SJSA1 (cell line): ENCODE measurements at regions not wholly inside any gene's neighbourhood (a gene's known extent, or its start where the extent isn't known, plus 50 kb on each side); places are given as distances from the start of the nearest gene placed in this dataset.

Source experiments
- DNase-seq, 2 experiments: peaks; one replicate each; pipeline ENCODE4 v3.0.0-alpha.2; 2015 to 2020; ENCODE audit warnings: low spot score in 2 of 2, low read depth in 1 of 2
- H3K27ac ChIP-seq: fragments of 250-450 bp; sonication (Bioruptor Pico); 2 replicates; pipeline ENCODE4 v1.5.1; 2020; ENCODE audit warnings: mild to moderate bottlenecking, moderate library complexity
- H3K27me3 ChIP-seq: fragments of 250-450 bp; sonication (Bioruptor Pico); replicated peaks from 2 replicates; pipeline ENCODE4 v1.5.1; 2020; ENCODE audit warnings: mild to moderate bottlenecking, moderate library complexity
- H3K36me3 ChIP-seq: fragments of 250-450 bp; sonication (Bioruptor Pico); 2 replicates; pipeline ENCODE4 v1.5.1; 2020; ENCODE audit warnings: mild to moderate bottlenecking
- H3K4me1 ChIP-seq: fragments of 250-450 bp; sonication (Bioruptor Pico); replicated peaks from 2 replicates; pipeline ENCODE4 v1.6.1; 2021; ENCODE audit warnings: mild to moderate bottlenecking
- H3K4me3 ChIP-seq: fragments of 250-450 bp; sonication (Bioruptor Pico); 2 replicates; pipeline ENCODE4 v1.5.1; 2020; ENCODE audit warnings: mild to moderate bottlenecking
- H3K9me3 ChIP-seq: fragments of 250-450 bp; sonication (Bioruptor Pico); replicated peaks from 2 replicates; pipeline ENCODE4 v1.5.1; 2020; ENCODE audit warnings: mild to moderate bottlenecking

- Histone ChIP-seq H3K9me3 (no peaks in the 10 kb centered on the region), H3K27ac (no peak overlapping the region), H3K36me3 (no peaks in the 10 kb centered on the region), H3K4me1 (no peaks in the 10 kb centered on the region), H3K4me3 (no peak overlapping the region), H3K27me3 (no peaks in the 10 kb centered on the region)
- DNase-seq = no peak
Observed at GRCh38 chr7:12864470-12865046, 177.1 kb downstream of the ARL4A start.

- Histone ChIP-seq H3K9me3 (no peaks in the 10 kb centered on the region), H3K27me3 (no peaks in the 10 kb centered on the region), H3K4me1 (no peaks in the 10 kb centered on the region), H3K27ac (no peak overlapping the region), H3K4me3 (no peak overlapping the region), H3K36me3 (no peaks in the 10 kb centered on the region)
- no peak for DNase-seq
Observed at GRCh38 chr7:12865593-12865992, 178.2 kb downstream of the ARL4A start.

- Histone ChIP-seq H3K27me3 (no peaks in the 10 kb centered on the region), H3K4me1 (no peaks in the 10 kb centered on the region), H3K27ac (no peak overlapping the region), H3K9me3 (no peaks in the 10 kb centered on the region), H3K4me3 (no peak overlapping the region), H3K36me3 (no peaks in the 10 kb centered on the region)
- DNase-seq = no peak
Observed at GRCh38 chr7:12866207-12866606, 178.8 kb downstream of the ARL4A start.

GRCh38 chr7:12868027-12868426, 180.6 kb downstream of the ARL4A start:
- Histone ChIP-seq H3K4me1 (no peaks in the 10 kb centered on the region), H3K36me3 (no peaks in the 10 kb centered on the region), H3K4me3 (no peak overlapping the region), H3K27ac (no peak overlapping the region), H3K27me3 (no peaks in the 10 kb centered on the region), H3K9me3 (no peaks in the 10 kb centered on the region)
- DNase-seq = no peak

- DNase-seq = no peak
- no peaks in the 10 kb centered on the region for H3K4me1 ChIP-seq
- H3K27me3 ChIP-seq = no peaks in the 10 kb centered on the region
- no peak overlapping the region for H3K27ac ChIP-seq
- H3K4me3 ChIP-seq = no peak overlapping the region
- H3K36me3 ChIP-seq = no peaks in the 10 kb centered on the region
- H3K9me3 ChIP-seq = no peaks in the 10 kb centered on the region
Observed at GRCh38 chr7:12870219-12870618, 182.8 kb downstream of the ARL4A start.

- Histone ChIP-seq H3K4me1 (no peaks in the 10 kb centered on the region), H3K27ac (no peak overlapping the region), H3K27me3 (no peaks in the 10 kb centered on the region), H3K9me3 (no peaks in the 10 kb centered on the region), H3K36me3 (no peaks in the 10 kb centered on the region), H3K4me3 (no peak overlapping the region)
- no peak for DNase-seq
Observed at GRCh38 chr7:12872487-12872886, 185.1 kb downstream of the ARL4A start.

GRCh38 chr7:12873571-12873970, 186.1 kb downstream of the ARL4A start:
- H3K4me1 ChIP-seq = no peaks in the 10 kb centered on the region
- no peaks in the 10 kb centered on the region for H3K27me3 ChIP-seq
- no peak overlapping the region for H3K27ac ChIP-seq
- H3K36me3 ChIP-seq = no peaks in the 10 kb centered on the region
- H3K9me3 ChIP-seq = no peaks in the 10 kb centered on the region
- H3K4me3 ChIP-seq = no peak overlapping the region
- no peak for DNase-seq

GRCh38 chr7:12879139-12879538, 191.7 kb downstream of the ARL4A start:
- Histone ChIP-seq H3K27me3 (no peaks in the 10 kb centered on the region), H3K27ac (no peak overlapping the region), H3K4me3 (no peak overlapping the region), H3K4me1 (no peaks in the 10 kb centered on the region), H3K9me3 (no peaks in the 10 kb centered on the region), H3K36me3 (no peaks in the 10 kb centered on the region)
- no peak for DNase-seq

- DNase-seq = no peak
- Histone ChIP-seq H3K27me3 (no peaks in the 10 kb centered on the region), H3K36me3 (no peaks in the 10 kb centered on the region), H3K4me3 (no peak overlapping the region), H3K27ac (no peak overlapping the region), H3K4me1 (no peaks in the 10 kb centered on the region), H3K9me3 (no peaks in the 10 kb centered on the region)
Observed at GRCh38 chr7:12881712-12882111, 194.3 kb downstream of the ARL4A start.

GRCh38 chr7:12882710-12883109, 195.3 kb downstream of the ARL4A start:
- no peaks in the 10 kb centered on the region for H3K4me1 ChIP-seq
- no peak overlapping the region for H3K4me3 ChIP-seq
- H3K9me3 ChIP-seq = no peaks in the 10 kb centered on the region
- H3K27me3 ChIP-seq = no peaks in the 10 kb centered on the region
- H3K27ac ChIP-seq = no peak overlapping the region
- no peak for DNase-seq
- no peaks in the 10 kb centered on the region for H3K36me3 ChIP-seq

- DNase-seq = no peak
- no peak overlapping the region for H3K4me3 ChIP-seq
- no peaks in the 10 kb centered on the region for H3K36me3 ChIP-seq
- H3K27me3 ChIP-seq = no peaks in the 10 kb centered on the region
- H3K27ac ChIP-seq = no peak overlapping the region
- H3K4me1 ChIP-seq = no peaks in the 10 kb centered on the region
- no peaks in the 10 kb centered on the region for H3K9me3 ChIP-seq
Observed at GRCh38 chr7:12884033-12884432, 196.6 kb downstream of the ARL4A start.

GRCh38 chr7:12884856-12885440, 197.5 kb downstream of the ARL4A start:
- no peak for DNase-seq
- Histone ChIP-seq H3K27ac (no peak overlapping the region), H3K9me3 (no peaks in the 10 kb centered on the region), H3K36me3 (no peaks in the 10 kb centered on the region), H3K27me3 (no peaks in the 10 kb centered on the region), H3K4me3 (no peak overlapping the region), H3K4me1 (no peaks in the 10 kb centered on the region)

GRCh38 chr7:12888717-12889116, 201.3 kb downstream of the ARL4A start:
- H3K4me3 ChIP-seq = no peak overlapping the region
- H3K27me3 ChIP-seq = no peaks in the 10 kb centered on the region
- no peaks in the 10 kb centered on the region for H3K4me1 ChIP-seq
- H3K9me3 ChIP-seq = no peaks in the 10 kb centered on the region
- H3K36me3 ChIP-seq = no peaks in the 10 kb centered on the region
- no peak overlapping the region for H3K27ac ChIP-seq
- DNase-seq = no peak

- Histone ChIP-seq H3K9me3 (no peaks in the 10 kb centered on the region), H3K36me3 (no peaks in the 10 kb centered on the region), H3K4me1 (no peaks in the 10 kb centered on the region), H3K4me3 (no peak overlapping the region), H3K27me3 (no peaks in the 10 kb centered on the region), H3K27ac (no peak overlapping the region)
- no peak for DNase-seq
Observed at GRCh38 chr7:12889391-12889790, 202.0 kb downstream of the ARL4A start.

- Histone ChIP-seq H3K4me1 (no peaks in the 10 kb centered on the region), H3K36me3 (no peaks in the 10 kb centered on the region), H3K4me3 (no peak overlapping the region), H3K9me3 (no peaks in the 10 kb centered on the region), H3K27ac (no peak overlapping the region), H3K27me3 (no peaks in the 10 kb centered on the region)
- no peak for DNase-seq
Observed at GRCh38 chr7:12890586-12890985, 203.2 kb downstream of the ARL4A start.
